Fibroblast of villous mesenchyme (primary cell): ENCODE measurements at regions not wholly inside any gene's neighbourhood (a gene's known extent, or its start where the extent isn't known, plus 50 kb on each side); places are given as distances from the start of the nearest gene placed in this dataset.

Source experiments
- DNase-seq: peaks from one replicate; pipeline ENCODE4 v3.0.0-alpha.2; 2010; ENCODE audit warnings: low read depth
- H3K4me3 ChIP-seq: 2 replicates; pipeline ENCODE4 v1.5.1; 2011; ENCODE audit warnings: low read depth, mild to moderate bottlenecking, low read length
- CTCF ChIP-seq: IDR thresholded peaks from 2 replicates; pipeline ENCODE4 v1.5.1; 2012; ENCODE audit warnings: low read depth, mild to moderate bottlenecking, low read length; ENCODE audit not compliant: insufficient read depth

- no peak for DNase-seq
- no peak overlapping the region for H3K4me3 ChIP-seq
- no peak for TF ChIP-seq CTCF
Observed at GRCh38 chr5:175115831-175116230, 328.2 kb downstream of the DRD1 start.

GRCh38 chr5:175113947-175114346, 330.0 kb downstream of the DRD1 start:
- DNase-seq = no peak
- TF ChIP-seq CTCF = no peak
- no peak overlapping the region for H3K4me3 ChIP-seq

DNA sequence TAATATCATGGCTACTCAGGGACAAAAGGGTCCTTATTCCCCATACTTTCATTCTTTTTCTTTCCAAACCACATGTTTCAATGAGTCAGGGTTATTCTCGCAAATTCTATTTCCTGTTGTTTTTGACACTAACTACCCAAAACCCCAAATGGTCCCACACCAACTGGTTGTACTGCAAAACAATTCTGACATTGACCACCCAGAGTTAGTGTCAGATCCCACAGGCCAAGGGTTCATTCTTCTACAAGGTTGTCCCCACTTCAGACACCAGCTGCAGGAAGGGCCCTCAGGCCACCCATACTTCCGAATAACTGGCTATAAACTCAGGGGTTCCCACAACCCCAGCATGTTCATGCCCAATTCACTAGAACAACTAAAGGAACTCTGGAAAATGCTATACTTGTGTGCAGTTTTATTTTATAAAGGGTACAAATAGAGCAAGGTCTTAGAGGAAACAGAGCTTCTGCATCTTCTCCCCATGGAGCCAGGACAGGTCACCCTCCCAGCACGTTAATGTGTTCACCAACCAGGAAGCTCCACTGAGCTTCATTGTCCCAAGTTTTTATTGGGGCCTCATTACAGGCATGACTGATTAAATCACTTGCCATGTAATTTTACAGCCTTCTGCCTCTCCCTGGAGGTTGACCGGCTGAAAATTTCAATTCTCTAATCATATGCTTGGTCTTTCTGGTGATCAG, 334.8 kb downstream of the DRD1 start:
- DNase-seq = no peak
- H3K4me3 ChIP-seq = no peak overlapping the region
- TF ChIP-seq CTCF = no peak

- TF ChIP-seq CTCF = no peak
- DNase-seq = no peak
Observed at GRCh38 chr5:175107865-175108264, 336.1 kb downstream of the DRD1 start.

DNA sequence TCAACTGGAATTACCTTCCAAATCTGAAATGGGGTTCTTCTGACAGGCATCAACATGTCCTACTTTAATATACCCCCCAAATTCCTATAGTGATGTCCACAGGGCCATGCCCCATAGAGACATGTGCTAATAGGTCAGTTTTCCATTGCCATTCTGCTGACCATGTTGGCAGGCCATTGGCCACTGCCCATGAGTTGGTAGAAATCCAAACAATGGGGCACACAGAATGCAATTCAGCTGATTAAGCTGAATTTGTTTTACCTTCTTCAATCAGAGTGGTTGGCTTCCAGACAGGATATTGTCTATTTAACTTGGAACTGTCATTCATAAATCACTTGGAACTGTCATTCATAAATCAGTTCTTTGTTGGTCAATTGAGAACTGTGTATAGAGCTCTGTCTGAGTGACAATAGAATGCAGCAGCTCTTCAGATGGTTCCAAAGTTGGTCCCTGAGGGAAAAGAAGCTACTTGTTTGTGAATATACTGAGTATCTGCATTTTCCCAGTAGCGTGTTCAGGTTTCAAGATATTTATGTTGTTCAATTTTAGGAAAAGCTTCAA, 336.9 kb downstream of the DRD1 start:
- no peak for TF ChIP-seq CTCF
- DNase-seq = no peak

More at GRCh38 chr5:175107865-175108264, 336.1 kb downstream of the DRD1 start:
- H3K4me3 ChIP-seq = no peak overlapping the region

GRCh38 chr5:175104677-175105076, 339.3 kb downstream of the DRD1 start:
- TF ChIP-seq CTCF = no peak
- no peak for DNase-seq
- H3K4me3 ChIP-seq = no peak overlapping the region

More for the DNA sequence above, 336.9 kb downstream of the DRD1 start:
- H3K4me3 ChIP-seq = no peak overlapping the region
